ENCODE measurements at regions not wholly inside any gene's neighbourhood (a gene's known extent, or its start where the extent isn't known, plus 50 kb on each side); places are given as distances from the start of the nearest gene placed in this dataset.
A peak's percentile ranks its signal among the peaks of the same experiment; 100 is the strongest.
"Not testable (repeated sequence)": the region's sequence is repeated elsewhere in the genome, so short reads cannot be mapped to it uniquely, and the experiment has no call there.

- H3K36me3 Mint-ChIP-seq, result peaks cover 2% of the 10 kb centered on the region
- no peaks in the 10 kb centered on the region for H3K27me3 Mint-ChIP-seq
- H3K9me3 Mint-ChIP-seq, result peaks cover 5% of the 10 kb centered on the region
- peak overlapping the region; percentile 99 for H3K27ac Mint-ChIP-seq
- H3K4me3 Mint-ChIP-seq, result no peak overlapping the region
- H3K4me1 Mint-ChIP-seq, result peaks cover 52% of the 10 kb centered on the region
Observed at GRCh38 chr6:135129136-135129856, 51.8 kb upstream of the MYB start.

DNA sequence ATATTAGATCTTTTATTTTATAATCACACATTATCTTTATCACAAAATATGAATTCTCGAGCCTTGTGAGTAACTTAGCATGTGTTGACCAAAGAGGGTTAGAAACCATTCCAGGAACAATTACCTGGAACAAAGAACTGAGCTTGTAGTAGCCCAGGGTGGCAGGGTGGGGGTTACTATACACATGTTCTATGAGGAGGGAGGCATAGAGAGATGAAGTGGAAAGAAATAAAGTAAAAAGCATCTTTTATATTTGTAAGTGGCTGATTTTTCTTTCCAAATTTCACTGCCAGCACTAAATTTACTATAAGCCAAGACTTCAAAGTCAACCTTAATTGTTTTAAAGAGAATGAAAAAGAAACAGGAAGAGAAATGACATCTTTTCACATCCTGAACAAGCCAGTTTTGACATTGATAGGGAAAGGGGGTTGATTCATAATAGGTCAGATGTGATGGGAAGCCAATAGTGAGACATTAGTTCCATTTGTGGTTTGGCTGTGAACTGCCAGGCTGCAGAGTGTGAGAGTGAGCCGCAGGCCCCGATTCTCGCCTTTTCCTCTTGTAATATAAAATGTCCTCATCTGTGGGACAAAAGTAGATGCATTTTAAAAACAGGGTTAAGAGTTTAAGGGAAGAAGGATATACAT, 52.7 kb upstream of the MYB start:
- Mint-ChIP-seq H3K4me1 (peaks cover 52% of the 10 kb centered on the region), H3K4me3 (peak overlapping the region; percentile 87), H3K36me3 (peaks cover 2% of the 10 kb centered on the region), H3K9me3 (peaks cover 5% of the 10 kb centered on the region), H3K27me3 (no peaks in the 10 kb centered on the region), H3K27ac (peak overlapping the region; percentile 99)

DNA sequence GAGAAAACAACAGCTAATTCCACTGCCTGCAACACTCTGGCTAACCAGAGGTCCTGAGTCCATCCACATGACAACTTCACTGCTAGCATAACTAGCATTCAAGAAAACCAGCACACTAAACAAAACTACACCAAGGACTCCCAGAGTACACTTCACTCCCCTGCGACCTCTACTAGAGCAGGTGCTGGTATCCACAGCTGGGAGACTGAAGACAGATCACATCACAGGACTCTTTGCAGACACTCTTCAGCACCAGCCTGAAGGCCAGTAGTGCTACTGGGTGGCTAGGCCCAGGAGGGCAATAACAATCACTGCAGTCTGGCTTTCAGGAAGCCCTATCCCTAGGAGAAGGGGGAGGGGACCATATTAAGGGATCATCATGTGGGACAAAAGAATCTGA, 54.4 kb upstream of the MYB start:
- Mint-ChIP-seq H3K9me3 (peaks cover 5% of the 10 kb centered on the region), H3K36me3 (peaks cover 2% of the 10 kb centered on the region), H3K27ac (no peak overlapping the region), H3K27me3 (no peaks in the 10 kb centered on the region), H3K4me3 (no peak overlapping the region), H3K4me1 (peaks cover 47% of the 10 kb centered on the region)

GRCh38 chr6:135126034-135126433, 55.1 kb upstream of the MYB start:
- Mint-ChIP-seq H3K36me3 (peaks cover 2% of the 10 kb centered on the region), H3K27me3 (no peaks in the 10 kb centered on the region), H3K4me1 (peaks cover 54% of the 10 kb centered on the region), H3K27ac (no peak overlapping the region), H3K4me3 (no peak overlapping the region), H3K9me3 (peaks cover 5% of the 10 kb centered on the region)

- Mint-ChIP-seq H3K27ac (peak overlapping the region; percentile 20), H3K4me1 (peaks cover 48% of the 10 kb centered on the region), H3K36me3 (no peaks in the 10 kb centered on the region), H3K4me3 (peak overlapping the region; percentile 12), H3K27me3 (no peaks in the 10 kb centered on the region), H3K9me3 (peaks cover 5% of the 10 kb centered on the region)
Observed at GRCh38 chr6:135121434-135121833, 59.7 kb upstream of the MYB start.

GRCh38 chr6:135118134-135118730, 62.9 kb upstream of the MYB start:
- Mint-ChIP-seq H3K4me3 (no peak overlapping the region), H3K27ac (peak overlapping the region; percentile 15), H3K4me1 (peaks cover 72% of the 10 kb centered on the region), H3K9me3 (no peaks in the 10 kb centered on the region), H3K36me3 (no peaks in the 10 kb centered on the region), H3K27me3 (no peaks in the 10 kb centered on the region)

- Mint-ChIP-seq H3K27ac (peak overlapping the region; percentile 94), H3K27me3 (no peaks in the 10 kb centered on the region), H3K9me3 (peaks cover 6% of the 10 kb centered on the region), H3K4me3 (peak overlapping the region; percentile 77), H3K36me3 (no peaks in the 10 kb centered on the region), H3K4me1 (peaks cover 79% of the 10 kb centered on the region)
Observed at GRCh38 chr6:135117413-135117968, 62.9 kb upstream of the HBS1L start.

DNA sequence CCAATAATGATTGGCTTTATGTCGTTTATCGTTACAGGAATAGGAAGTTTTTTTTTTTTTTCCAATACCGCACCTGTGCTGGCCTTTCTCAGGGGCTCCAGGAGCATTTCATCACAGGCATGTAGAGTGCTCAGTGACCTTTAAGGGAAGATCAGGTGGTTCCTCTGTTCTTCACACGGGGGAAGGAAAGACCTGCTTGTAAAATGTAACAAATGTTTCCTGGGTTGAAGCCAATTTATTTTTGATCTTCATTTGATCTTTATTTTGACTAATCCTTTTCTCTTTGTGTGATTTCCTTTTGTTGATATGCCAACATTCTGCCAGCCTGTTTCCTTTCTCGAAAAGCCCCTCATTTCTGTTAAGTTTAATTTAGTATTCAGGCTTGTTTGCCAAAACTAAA, 61.9 kb upstream of the HBS1L start:
- Mint-ChIP-seq H3K4me3 (peak overlapping the region; percentile 77), H3K9me3 (peaks cover 6% of the 10 kb centered on the region), H3K27ac (peak overlapping the region; percentile 94), H3K4me1 (peaks cover 81% of the 10 kb centered on the region), H3K27me3 (no peaks in the 10 kb centered on the region), H3K36me3 (no peaks in the 10 kb centered on the region)

DNA sequence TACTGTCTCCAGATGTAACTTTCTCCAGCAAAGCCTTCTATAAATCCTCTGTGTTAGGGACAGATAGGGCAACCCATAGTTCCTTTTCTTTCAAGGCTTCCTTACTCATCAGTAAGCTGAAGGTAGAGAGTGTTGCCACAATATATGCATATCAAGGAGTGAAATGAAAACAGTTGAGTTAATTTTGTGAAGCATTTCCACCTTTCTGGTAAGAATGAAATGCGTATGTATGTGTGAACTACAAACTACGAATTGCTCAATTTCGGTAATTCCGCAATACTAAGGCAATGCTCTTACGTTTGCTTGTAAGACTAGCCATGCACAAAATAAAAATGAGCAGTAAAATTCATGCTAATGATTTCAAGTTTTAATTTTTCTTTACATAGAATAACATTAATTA, 61.2 kb upstream of the HBS1L start:
- H3K4me1 Mint-ChIP-seq, result peaks cover 79% of the 10 kb centered on the region
- no peak overlapping the region for H3K4me3 Mint-ChIP-seq
- H3K36me3 Mint-ChIP-seq, result no peaks in the 10 kb centered on the region
- H3K27me3 Mint-ChIP-seq, result no peaks in the 10 kb centered on the region
- H3K27ac Mint-ChIP-seq, result peak overlapping the region; percentile 20
- peaks cover 6% of the 10 kb centered on the region for H3K9me3 Mint-ChIP-seq

DNA sequence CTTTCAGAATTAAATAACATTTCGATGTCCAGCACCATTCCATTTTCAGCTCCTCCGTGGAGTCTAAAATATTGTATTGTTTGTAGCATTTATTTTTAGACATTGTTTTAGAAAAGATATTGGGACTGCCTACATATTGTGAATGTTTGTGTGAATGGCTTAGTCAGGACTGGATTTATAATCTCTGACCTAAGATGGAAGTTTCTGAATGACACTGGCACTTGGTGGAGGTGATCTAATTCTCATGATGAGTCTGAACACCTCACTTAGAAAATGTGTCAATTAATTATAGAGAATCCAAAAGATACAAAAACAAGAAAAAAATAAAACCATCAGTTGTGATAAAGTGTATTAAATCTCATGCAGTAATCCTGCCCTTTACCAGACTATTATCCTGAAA, 60.8 kb upstream of the HBS1L start:
- Mint-ChIP-seq H3K27me3 (no peaks in the 10 kb centered on the region), H3K36me3 (no peaks in the 10 kb centered on the region), H3K4me1 (peaks cover 77% of the 10 kb centered on the region), H3K4me3 (no peak overlapping the region), H3K9me3 (peaks cover 6% of the 10 kb centered on the region), H3K27ac (peak overlapping the region; percentile 20)

- H3K4me1 Mint-ChIP-seq, result peaks cover 82% of the 10 kb centered on the region
- H3K27ac Mint-ChIP-seq, result peak overlapping the region; percentile 80
- no peaks in the 10 kb centered on the region for H3K36me3 Mint-ChIP-seq
- peaks cover 6% of the 10 kb centered on the region for H3K9me3 Mint-ChIP-seq
- H3K27me3 Mint-ChIP-seq, result no peaks in the 10 kb centered on the region
- H3K4me3 Mint-ChIP-seq, result no peak overlapping the region
Observed at GRCh38 chr6:135114355-135115145, 59.9 kb upstream of the HBS1L start.

DNA sequence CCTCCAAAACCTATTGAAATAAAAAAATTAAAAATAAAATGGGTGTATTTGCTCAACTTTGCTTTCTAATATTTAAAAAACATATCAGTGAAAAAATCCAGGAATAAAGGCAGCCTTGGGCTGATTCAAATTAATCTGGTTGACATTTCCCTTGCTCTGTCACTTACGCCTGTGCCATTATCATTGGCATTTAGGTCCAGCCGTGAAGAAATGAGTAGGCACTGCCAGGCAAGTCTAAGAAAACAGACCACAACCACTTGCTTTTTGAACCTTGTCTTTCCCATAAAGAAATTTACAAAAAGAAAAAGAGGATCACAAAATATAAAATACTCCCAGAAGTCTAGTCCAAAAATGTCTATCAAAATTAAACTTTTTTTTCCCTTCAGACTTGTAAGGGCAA, 59.2 kb upstream of the HBS1L start:
- H3K27ac Mint-ChIP-seq, result peak overlapping the region; percentile 80
- H3K36me3 Mint-ChIP-seq, result no peaks in the 10 kb centered on the region
- no peaks in the 10 kb centered on the region for H3K27me3 Mint-ChIP-seq
- H3K4me1 Mint-ChIP-seq, result peaks cover 85% of the 10 kb centered on the region
- peaks cover 6% of the 10 kb centered on the region for H3K9me3 Mint-ChIP-seq
- H3K4me3 Mint-ChIP-seq, result no peak overlapping the region

- Mint-ChIP-seq H3K4me1 (peaks cover 80% of the 10 kb centered on the region), H3K27ac (peak overlapping the region; percentile 61)
- not testable (repeated sequence) for H3K36me3 Mint-ChIP-seq, H3K27me3 Mint-ChIP-seq, H3K9me3 Mint-ChIP-seq, H3K4me3 Mint-ChIP-seq
Observed at GRCh38 chr6:135112951-135113350, 58.3 kb upstream of the HBS1L start.

- Mint-ChIP-seq H3K9me3 (peaks cover 11% of the 10 kb centered on the region), H3K4me1 (peaks cover 73% of the 10 kb centered on the region)
- H3K27me3 Mint-ChIP-seq, H3K27ac Mint-ChIP-seq, H3K4me3 Mint-ChIP-seq, H3K36me3 Mint-ChIP-seq: not testable (repeated sequence)
Observed at GRCh38 chr6:135110261-135110781, 55.7 kb upstream of the HBS1L start.

GRCh38 chr6:135109761-135110160, 55.1 kb upstream of the HBS1L start:
- Mint-ChIP-seq H3K4me1 (peaks cover 73% of the 10 kb centered on the region), H3K27ac (no peak overlapping the region), H3K27me3 (no peaks in the 10 kb centered on the region)

More at GRCh38 chr6:135109761-135110160, 55.1 kb upstream of the HBS1L start:
- peaks cover 11% of the 10 kb centered on the region for H3K9me3 Mint-ChIP-seq
- H3K36me3 Mint-ChIP-seq, result no peaks in the 10 kb centered on the region
- no peak overlapping the region for H3K4me3 Mint-ChIP-seq

Measured in activated naive CD4-positive, alpha-beta T cell treated with anti-CD3 and anti-CD28 coated beads, Interleukin-2, amount 50 U/mL, for 24 hours (primary cell).